Mammary epithelial cell (primary cell): ENCODE measurements at regions not wholly inside any gene's neighbourhood (a gene's known extent, or its start where the extent isn't known, plus 50 kb on each side); places are given as distances from the start of the nearest gene placed in this dataset.

Source experiments
- EZH2 ChIP-seq: IDR thresholded peaks from 2 replicates; pipeline ENCODE4 v1.6.1; 2012; ENCODE audit warnings: low read length, inconsistent platforms, borderline replicate concordance
- TF ChIP-seq, protein P1 (sequence below), 2 donors: IDR thresholded peaks in 1 of 2; conservative IDR thresholded peaks in 1 of 2; 2 replicates each; pipeline ENCODE4 v1.5.1; 2011 to 2012; ENCODE audit warnings: inconsistent platforms in 2 of 2, low read length in 2 of 2, mild to moderate bottlenecking in 2 of 2, control low read depth in 1 of 2, low read depth in 1 of 2; ENCODE audit not compliant: insufficient read depth in 1 of 2; ENCODE audit errors: extremely low read depth in 1 of 2

DNA sequence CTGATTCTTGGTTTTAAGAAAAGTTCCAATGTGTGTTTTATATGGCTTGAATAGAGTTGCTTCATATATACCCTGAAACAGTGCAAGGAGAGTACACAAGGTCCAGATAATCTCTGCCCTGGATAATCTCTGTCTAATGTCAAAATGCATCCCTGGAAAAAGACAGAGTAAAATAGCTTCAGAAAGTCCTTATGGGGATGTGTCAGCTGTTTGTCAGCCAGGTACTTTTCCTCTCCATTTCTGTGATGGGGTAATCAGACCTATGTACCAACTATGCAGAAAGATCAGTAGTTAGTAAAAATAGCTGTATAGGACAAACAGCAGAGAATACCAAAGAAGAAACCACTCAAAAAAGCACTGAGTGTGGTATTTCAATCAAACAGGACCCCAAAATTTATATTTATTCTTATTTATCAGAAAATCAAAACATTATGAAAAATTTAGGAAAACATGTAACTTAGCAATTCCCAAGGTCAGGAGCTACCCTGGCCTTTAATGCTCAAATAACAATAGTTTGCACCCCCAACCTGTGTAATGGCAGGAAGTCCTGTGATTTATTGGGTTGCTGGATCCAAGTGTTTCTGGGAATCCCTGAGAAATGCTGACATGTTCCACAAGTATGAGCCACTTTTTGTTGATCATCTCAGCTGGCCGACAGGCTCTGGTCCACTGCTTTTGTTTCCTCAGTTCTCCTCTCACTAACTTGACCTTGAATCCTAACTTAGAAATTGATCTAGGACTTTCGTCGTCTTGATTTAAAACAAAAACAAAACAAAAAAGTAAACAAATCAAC, 69.6 kb downstream of the MDH1 start:
- TF ChIP-seq, protein P1, sequence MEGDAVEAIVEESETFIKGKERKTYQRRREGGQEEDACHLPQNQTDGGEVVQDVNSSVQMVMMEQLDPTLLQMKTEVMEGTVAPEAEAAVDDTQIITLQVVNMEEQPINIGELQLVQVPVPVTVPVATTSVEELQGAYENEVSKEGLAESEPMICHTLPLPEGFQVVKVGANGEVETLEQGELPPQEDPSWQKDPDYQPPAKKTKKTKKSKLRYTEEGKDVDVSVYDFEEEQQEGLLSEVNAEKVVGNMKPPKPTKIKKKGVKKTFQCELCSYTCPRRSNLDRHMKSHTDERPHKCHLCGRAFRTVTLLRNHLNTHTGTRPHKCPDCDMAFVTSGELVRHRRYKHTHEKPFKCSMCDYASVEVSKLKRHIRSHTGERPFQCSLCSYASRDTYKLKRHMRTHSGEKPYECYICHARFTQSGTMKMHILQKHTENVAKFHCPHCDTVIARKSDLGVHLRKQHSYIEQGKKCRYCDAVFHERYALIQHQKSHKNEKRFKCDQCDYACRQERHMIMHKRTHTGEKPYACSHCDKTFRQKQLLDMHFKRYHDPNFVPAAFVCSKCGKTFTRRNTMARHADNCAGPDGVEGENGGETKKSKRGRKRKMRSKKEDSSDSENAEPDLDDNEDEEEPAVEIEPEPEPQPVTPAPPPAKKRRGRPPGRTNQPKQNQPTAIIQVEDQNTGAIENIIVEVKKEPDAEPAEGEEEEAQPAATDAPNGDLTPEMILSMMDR (conservative IDR thresholded peaks at IDR 0.05 in 1 of 2, IDR thresholded peaks at IDR 0.05 in 1 of 2; ENCODE audit: extremely low read depth in 1 of 2, insufficient read depth in 1 of 2, low read depth in 1 of 2, low read length in 2 of 2), result no peak
- TF ChIP-seq EZH2, result no peak
